ENCODE measurements at regions not wholly inside any gene's neighbourhood (a gene's known extent, or its start where the extent isn't known, plus 50 kb on each side); places are given as distances from the start of the nearest gene placed in this dataset.

DNA sequence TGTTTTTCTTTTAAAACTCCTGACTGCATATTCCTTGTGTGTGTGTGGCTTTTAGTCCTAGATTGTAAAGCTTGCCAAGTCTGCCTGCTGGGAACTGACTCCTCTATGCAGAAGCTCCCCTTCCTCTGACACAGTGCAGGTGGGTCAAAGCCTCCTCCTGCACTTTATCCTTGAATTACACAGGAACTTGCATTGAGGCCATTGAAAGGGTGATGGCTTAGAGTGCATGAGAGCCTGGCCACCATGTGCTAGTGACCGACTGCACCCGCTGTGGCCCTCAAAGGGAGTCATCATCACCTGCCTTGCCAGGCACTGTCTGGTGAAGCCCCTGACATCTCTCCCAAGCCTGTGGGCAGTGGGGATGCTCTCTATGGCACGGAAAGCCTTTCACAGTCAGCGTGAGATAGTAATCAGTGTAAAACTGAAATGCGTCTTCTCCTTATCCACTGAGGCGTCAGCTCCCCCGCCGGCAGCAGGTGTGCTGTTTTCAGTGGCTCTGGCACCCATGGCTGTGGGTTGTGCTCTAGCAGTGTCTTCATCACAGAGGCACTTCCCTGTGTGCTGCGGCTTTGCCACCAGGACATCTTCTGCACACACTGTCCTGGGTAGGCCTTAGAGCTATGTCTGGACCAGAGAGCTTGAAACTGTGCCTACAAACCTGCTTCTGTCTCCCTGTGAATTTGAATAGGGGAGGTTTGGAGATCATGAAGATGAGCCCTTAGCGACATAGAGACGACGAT is 87.9 kb downstream of the THBS2 start:
- Mint-ChIP-seq H3K4me1 (no peaks in the 10 kb centered on the region), H3K4me3 (no peak overlapping the region), H3K36me3 (ENCODE audit: low read depth) (no peaks in the 10 kb centered on the region), H3K9me3 (no peaks in the 10 kb centered on the region), H3K27me3 (no peaks in the 10 kb centered on the region), H3K27ac (no peak overlapping the region)
- DNase-seq: no peak
- ChIA-PET CTCF (no interaction called here), POLR2A (no interaction called here)

DNA sequence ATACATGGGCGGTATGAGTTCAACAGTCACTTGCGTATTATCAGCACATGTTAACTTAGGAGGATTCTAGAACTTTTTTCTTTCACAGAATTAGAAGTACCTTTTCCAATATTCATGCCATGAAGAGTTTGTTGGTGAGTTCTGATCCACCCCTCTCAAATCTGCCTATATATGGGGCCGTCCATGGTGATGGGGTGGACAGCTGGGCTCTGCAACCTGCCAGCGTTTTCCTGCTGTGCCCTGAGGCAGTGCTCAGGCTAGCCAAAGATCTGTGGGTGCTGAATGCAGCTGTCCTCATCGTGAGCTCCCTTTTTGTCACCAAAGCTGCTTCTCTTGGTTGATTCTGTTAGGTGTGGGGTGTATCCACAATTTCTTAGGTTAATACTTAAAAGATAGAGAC is 88.7 kb downstream of the THBS2 start:
- H3K4me3 Mint-ChIP-seq: no peak overlapping the region
- H3K36me3 Mint-ChIP-seq (ENCODE audit: low read depth): no peaks in the 10 kb centered on the region
- no peaks in the 10 kb centered on the region for H3K4me1 Mint-ChIP-seq
- ChIA-PET POLR2A (no interaction called here), CTCF (no interaction called here)
- H3K27me3 Mint-ChIP-seq: no peaks in the 10 kb centered on the region
- DNase-seq: no peak
- no peak overlapping the region for H3K27ac Mint-ChIP-seq
- H3K9me3 Mint-ChIP-seq: no peaks in the 10 kb centered on the region

DNA sequence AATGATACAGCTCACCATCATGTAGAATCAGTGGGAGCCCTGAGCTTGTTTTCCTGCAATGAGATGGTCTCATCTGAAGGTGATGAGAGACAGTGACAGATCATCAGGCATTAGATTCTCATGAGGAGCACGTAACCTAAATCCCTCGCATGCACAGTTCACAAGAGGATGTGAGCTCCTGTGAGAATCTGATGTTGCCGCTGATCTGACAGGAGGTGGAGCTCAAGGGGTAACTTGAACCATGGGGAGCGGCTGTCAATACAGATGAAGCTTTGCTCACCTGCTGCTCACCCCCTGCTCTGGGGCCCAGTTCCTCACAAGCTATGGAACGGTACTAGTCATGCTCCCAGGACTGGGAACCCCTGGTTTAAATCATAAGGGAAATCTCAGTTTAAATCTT is 89.2 kb downstream of the THBS2 start:
- Mint-ChIP-seq H3K9me3 (no peaks in the 10 kb centered on the region), H3K36me3 (ENCODE audit: low read depth) (no peaks in the 10 kb centered on the region), H3K4me3 (no peak overlapping the region), H3K4me1 (no peaks in the 10 kb centered on the region), H3K27ac (no peak overlapping the region), H3K27me3 (no peaks in the 10 kb centered on the region)
- POLR2A ChIA-PET: no interaction called here
- DNase-seq: no peak
- CTCF ChIA-PET: no interaction called here

DNA sequence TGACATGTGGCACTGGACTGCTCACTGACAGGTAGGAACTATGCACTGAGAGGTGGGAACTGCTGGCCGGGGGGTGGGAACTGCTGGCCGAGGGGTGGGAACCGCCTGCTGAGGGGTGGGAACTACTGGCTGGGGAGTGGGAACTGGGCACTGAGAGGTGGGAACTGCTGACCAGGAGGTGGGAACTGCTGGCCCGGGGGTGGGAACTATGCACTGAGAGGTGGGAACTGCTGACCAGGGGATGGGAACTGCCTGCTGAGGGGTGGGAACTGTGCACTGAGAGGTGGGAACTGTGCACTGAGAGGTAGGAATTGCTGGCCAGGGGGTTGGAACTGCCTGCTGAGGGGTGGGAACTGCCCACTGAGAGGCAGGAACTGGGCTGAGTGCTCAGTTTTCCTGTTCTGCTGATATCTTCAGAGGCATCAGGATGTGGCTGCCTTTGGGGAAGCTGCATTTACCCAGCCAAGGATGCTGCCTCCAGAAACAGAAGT is 90.2 kb downstream of the THBS2 start:
- H3K27me3 Mint-ChIP-seq: no peaks in the 10 kb centered on the region
- H3K36me3 Mint-ChIP-seq (ENCODE audit: low read depth): no peaks in the 10 kb centered on the region
- H3K4me3 Mint-ChIP-seq: no peak overlapping the region
- H3K4me1 Mint-ChIP-seq: no peaks in the 10 kb centered on the region
- no peak overlapping the region for H3K27ac Mint-ChIP-seq
- ChIA-PET CTCF (no interaction called here), POLR2A (no interaction called here)
- DNase-seq: no peak
- H3K9me3 Mint-ChIP-seq: no peaks in the 10 kb centered on the region

DNA sequence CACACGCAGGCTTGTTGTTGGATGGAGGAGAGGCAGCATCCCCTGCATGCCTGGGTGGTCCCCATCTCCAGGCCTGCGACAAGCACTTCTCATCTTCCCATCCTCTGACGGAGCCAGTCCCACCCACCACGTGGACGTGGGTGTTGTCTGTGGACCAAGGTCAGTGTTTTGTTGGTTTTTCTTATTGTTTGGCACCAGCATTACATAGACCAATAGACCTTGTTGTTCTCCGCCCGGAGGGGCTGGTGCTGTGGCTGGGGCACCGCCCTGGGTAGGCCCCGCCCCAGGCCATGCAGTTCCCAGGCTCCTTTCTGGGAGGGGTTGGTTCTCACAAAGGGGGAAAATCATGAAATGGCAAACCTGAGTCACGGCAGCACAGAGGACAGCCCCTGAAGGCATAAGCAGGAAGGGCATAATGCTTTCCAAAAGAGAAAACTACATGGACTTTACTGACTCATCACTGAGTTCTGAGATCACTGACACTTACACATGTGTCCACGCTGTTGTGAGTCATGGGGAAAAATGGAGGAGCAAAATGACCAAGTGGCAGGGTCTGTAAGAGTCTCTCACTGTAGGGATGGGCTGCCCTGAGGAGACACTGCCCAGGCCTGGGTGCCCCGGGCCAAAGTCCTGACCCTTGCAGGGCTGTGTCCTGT is 90.8 kb downstream of the THBS2 start:
- no peaks in the 10 kb centered on the region for H3K36me3 Mint-ChIP-seq (ENCODE audit: low read depth)
- ChIA-PET CTCF (no interaction called here), POLR2A (no interaction called here)
- DNase-seq: no peak
- H3K27me3 Mint-ChIP-seq: no peaks in the 10 kb centered on the region
- no peaks in the 10 kb centered on the region for H3K4me1 Mint-ChIP-seq
- H3K9me3 Mint-ChIP-seq: no peaks in the 10 kb centered on the region
- no peak overlapping the region for H3K4me3 Mint-ChIP-seq
- no peak overlapping the region for H3K27ac Mint-ChIP-seq

DNA sequence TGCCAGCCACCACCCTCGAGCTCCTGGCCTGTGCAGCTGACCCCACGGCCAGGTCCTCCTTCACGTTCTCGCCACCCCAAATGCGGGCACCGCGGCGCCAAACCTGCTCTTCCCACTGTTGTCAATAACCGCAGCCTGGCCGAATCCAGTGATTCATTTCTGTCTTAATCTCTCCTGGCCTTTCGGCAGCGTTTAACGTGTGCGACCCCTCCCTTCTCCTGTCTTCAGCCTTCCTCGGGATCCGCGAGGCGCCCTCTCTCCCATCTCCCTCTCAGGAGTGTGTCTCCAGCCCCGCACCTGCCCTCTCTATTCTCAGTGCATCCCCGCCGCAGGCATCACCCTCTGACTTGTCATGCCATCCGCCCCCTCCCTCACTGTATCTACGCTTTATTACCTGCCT is 91.4 kb downstream of the THBS2 start:
- Mint-ChIP-seq H3K27ac (no peak overlapping the region), H3K4me1 (no peaks in the 10 kb centered on the region), H3K36me3 (ENCODE audit: low read depth) (no peaks in the 10 kb centered on the region), H3K27me3 (no peaks in the 10 kb centered on the region), H3K9me3 (no peaks in the 10 kb centered on the region), H3K4me3 (no peak overlapping the region)
- POLR2A ChIA-PET: no interaction called here
- CTCF ChIA-PET: no interaction called here
- DNase-seq: no peak

DNA sequence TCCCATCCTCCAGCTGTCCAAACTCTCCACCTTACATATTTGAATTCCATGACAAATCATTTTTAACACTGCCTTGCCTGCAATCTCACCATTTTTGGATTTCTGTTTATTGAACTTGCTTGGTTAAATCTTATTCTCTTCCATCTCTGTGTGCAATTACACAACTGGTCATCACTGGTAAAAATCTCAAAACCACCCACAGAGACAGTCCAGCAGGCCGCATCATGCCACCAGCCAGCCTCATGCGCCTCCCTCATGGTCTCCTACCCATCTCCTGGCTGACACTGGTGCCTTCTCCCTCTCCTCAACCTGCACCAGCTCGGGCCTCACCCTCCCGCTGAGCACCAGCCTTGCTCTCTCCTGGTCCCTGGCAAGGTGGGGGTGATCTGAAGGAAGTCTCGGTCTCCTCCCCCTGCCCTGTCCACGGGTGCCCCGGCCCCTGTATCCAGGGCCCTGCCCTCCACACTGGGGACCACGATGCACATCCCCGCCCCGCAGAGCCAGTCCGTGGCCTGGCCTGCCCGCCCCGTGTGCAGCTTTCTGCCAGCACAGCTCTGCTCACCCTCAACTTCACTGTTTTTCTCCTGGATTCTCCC is 92.0 kb downstream of the THBS2 start:
- no peaks in the 10 kb centered on the region for H3K4me1 Mint-ChIP-seq
- H3K27me3 Mint-ChIP-seq: no peaks in the 10 kb centered on the region
- no peak overlapping the region for H3K4me3 Mint-ChIP-seq
- DNase-seq: no peak
- ChIA-PET CTCF (no interaction called here), POLR2A (no interaction called here)
- H3K36me3 Mint-ChIP-seq (ENCODE audit: low read depth): no peaks in the 10 kb centered on the region
- no peaks in the 10 kb centered on the region for H3K9me3 Mint-ChIP-seq
- H3K27ac Mint-ChIP-seq: no peak overlapping the region

DNA sequence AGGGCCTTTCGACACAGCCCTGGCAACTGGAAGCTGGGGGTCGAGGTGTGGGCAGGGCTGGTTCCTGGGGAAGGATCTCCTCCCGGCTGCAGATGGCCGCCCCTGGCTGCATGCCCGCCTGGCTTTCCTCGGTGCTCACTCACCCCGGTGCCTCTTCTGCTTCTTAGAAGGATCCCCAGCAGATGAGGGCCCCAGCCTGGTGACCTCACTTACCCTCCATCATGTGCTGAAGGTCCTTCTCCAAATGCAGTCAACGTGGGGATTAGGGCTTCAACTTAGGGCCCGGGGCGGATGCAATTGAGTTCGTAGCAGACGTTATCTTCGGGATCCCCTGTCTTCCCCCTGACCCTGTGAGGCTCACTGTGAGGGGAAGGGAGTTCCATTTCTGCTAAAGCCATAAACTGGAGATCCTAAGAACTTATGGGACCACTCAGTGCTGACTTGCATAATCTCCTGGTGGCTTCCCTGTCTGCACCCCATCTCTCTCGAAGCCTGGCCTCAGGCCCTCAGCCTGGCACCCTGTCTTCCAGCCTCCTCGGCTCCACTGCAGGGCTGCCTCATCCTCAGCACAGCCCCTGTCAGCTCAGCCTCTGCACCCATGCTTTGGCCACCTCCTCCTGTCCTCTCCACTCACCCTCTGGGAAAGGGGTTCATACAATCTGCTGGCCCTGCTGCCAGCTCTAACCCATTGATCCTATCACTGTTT is 92.6 kb downstream of the THBS2 start:
- no peaks in the 10 kb centered on the region for H3K36me3 Mint-ChIP-seq (ENCODE audit: low read depth)
- H3K4me1 Mint-ChIP-seq: no peaks in the 10 kb centered on the region
- no peak overlapping the region for H3K4me3 Mint-ChIP-seq
- CTCF ChIA-PET: no interaction called here
- no peak overlapping the region for H3K27ac Mint-ChIP-seq
- H3K9me3 Mint-ChIP-seq: no peaks in the 10 kb centered on the region
- DNase-seq: no peak
- POLR2A ChIA-PET: no interaction called here
- H3K27me3 Mint-ChIP-seq: no peaks in the 10 kb centered on the region

DNA sequence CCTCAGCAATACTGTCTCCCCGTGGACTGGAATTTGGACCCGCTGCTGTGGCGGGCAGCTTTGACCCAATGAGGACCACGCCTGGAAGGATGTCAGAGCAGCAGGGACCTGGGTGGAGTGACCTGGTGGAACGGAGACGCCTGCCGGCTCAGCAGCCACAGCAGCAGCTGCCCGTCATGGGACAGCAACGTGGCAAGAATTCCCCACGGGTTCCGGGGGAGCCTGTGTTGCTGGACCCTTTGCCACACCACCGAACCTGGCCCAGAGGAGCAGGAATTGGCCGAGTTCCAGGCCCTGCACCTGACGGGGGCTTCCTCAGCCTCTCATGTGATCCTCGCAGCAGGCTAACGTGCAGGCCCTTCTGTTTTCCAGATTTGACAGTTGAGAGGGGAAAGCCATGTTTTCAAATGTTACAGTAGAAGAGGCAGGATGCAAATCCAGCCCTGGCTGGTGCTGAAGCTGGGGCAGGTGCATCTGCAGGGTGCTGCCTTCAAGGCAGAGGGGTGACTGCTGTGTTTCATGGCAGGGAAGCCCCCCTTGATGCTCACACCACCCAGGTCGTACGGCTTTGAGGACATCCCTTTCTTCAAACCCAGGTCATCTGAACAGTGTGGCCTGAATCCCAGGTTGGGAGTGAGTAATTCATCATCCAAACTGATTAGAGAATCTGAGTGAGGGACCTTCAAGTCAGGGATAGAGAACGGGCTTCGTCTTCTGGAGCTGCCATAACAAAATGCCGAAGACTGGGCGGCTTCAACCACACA is 93.4 kb downstream of the THBS2 start:
- ChIA-PET CTCF (no interaction called here), POLR2A (no interaction called here)
- Mint-ChIP-seq H3K4me1 (no peaks in the 10 kb centered on the region), H3K4me3 (no peak overlapping the region), H3K36me3 (ENCODE audit: low read depth) (no peaks in the 10 kb centered on the region), H3K27me3 (no peaks in the 10 kb centered on the region), H3K27ac (no peak overlapping the region), H3K9me3 (no peaks in the 10 kb centered on the region)
- DNase-seq: no peak

DNA sequence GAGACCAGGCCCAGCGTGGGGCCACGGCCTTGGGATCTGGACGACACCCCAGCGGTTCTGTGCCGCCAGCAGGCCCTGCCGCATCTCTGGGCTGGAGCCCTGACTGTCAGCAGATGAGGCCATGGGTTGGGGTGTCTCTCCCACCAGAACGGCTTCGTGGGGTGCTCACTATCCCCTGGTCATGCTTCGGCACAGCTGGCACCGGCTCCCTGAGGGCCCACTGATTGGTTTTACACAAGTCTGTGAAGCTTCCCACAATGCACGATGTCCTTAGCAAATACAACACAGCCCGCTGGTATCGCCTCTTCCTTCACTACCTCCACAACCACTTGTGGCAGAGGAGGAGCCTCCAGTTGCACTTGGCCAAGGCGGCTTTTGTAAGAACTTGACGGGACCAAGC is 94.3 kb downstream of the THBS2 start:
- Mint-ChIP-seq H3K27me3 (no peaks in the 10 kb centered on the region), H3K4me3 (no peak overlapping the region), H3K36me3 (ENCODE audit: low read depth) (no peaks in the 10 kb centered on the region), H3K27ac (no peak overlapping the region), H3K4me1 (no peaks in the 10 kb centered on the region), H3K9me3 (no peaks in the 10 kb centered on the region)
- no peak for DNase-seq
- ChIA-PET CTCF (no interaction called here), POLR2A (no interaction called here)

DNA sequence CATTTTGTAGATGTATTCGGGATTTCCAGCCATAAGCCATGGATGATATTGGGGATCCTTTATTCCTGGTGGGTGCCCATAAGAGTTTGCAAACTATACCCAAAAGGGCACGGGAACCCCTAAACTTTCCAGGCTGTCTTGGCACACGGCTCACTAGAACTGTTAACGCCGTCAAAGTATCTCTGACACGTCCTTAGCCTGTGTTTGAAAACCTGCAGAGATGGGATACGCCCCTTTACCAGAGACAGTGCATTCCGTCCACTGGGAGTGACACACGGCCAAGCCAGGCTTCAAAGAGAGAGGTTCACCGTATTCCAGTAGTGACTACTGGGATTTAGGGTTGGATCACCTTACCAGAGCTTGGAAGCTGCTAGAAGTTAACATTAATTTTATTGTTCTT is 95.0 kb downstream of the THBS2 start:
- Mint-ChIP-seq H3K36me3 (ENCODE audit: low read depth) (no peaks in the 10 kb centered on the region), H3K27me3 (no peaks in the 10 kb centered on the region), H3K4me3 (no peak overlapping the region), H3K4me1 (no peaks in the 10 kb centered on the region), H3K27ac (no peak overlapping the region), H3K9me3 (no peaks in the 10 kb centered on the region)
- no peak for DNase-seq
- POLR2A ChIA-PET: no interaction called here
- CTCF ChIA-PET: no interaction called here

DNA sequence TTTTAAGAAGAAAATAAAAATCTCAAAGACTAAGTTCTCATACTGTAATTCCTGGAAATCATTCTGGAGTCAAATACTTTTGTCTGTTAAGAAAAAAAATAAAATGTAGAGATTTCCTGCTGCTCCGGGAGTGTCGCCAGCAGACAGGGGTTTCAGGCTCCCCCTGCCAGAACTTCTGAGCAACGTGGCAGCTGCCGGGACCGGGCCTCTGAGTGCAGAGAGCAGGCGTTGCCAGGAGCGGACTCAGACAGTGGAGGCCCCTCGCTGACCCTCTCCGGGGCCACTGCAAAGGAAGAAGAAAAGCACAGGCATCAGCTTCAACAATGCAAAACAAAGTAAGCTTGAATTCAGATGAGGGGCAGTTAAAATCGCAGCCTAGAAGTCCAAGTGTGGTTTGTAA is 95.5 kb downstream of the THBS2 start:
- no peak for DNase-seq
- Mint-ChIP-seq H3K9me3 (no peaks in the 10 kb centered on the region), H3K4me3 (no peak overlapping the region), H3K36me3 (ENCODE audit: low read depth) (no peaks in the 10 kb centered on the region), H3K4me1 (no peaks in the 10 kb centered on the region), H3K27ac (no peak overlapping the region), H3K27me3 (no peaks in the 10 kb centered on the region)
- ChIA-PET POLR2A (no interaction called here), CTCF (no interaction called here)
